OCI-LY7 (cell line): ENCODE measurements at regions not wholly inside any gene's neighbourhood (a gene's known extent, or its start where the extent isn't known, plus 50 kb on each side); places are given as distances from the start of the nearest gene placed in this dataset.

Experiments
- BruUV-seq: library from RNA; stranded (reverse); fragments of 400-500 nt; replicated peaks from 2 replicates; lab custom pipeline; 2021; lab: Mats Ljungman, UMichigan
- CTCF ChIA-PET: fragments of 300-600 bp; sonication (Branson Sonifier 250); formaldehyde crosslinking; loops from one replicate; lab custom pipeline; 2022; ENCODE audit warnings: antibody characterized with exemption; ENCODE audit not compliant: unreplicated experiment; lab: Charles Lee
- POLR2A ChIA-PET: fragments of 300-600 bp; sonication (Branson Sonifier 250); formaldehyde crosslinking; loops from one replicate; lab custom pipeline; 2022; ENCODE audit warnings: antibody characterized with exemption; lab: Charles Lee
- DNase-seq: peaks from one replicate; pipeline ENCODE4 v3.0.0-alpha.2; 2015; ENCODE audit warnings: low spot score
- H2AFZ ChIP-seq: fragments of 200-600 bp; sonication (generic), shearing (Covaris generic); 2 replicates; pipeline ENCODE4 v1.6.1; 2014; ENCODE audit warnings: mild to moderate bottlenecking, antibody characterized with exemption, low read length, moderate library complexity
- H3K27ac ChIP-seq: fragments of 200-600 bp; sonication (generic); 2 replicates; pipeline ENCODE4 v1.5.1; 2014; ENCODE audit warnings: mixed run types, low read depth, mild to moderate bottlenecking, moderate library complexity, low read length, inconsistent platforms; ENCODE audit not compliant: poor library complexity, severe bottlenecking
- H3K36me3 ChIP-seq: fragments of 200-600 bp; sonication (generic); 2 replicates; pipeline ENCODE4 v1.6.1; 2014; ENCODE audit warnings: mild to moderate bottlenecking, antibody characterized with exemption, low read length, moderate library complexity, mixed read lengths; ENCODE audit not compliant: insufficient read depth
- H3K4me1 ChIP-seq: fragments of 200-600 bp; sonication (generic); 2 replicates; pipeline ENCODE4 v1.5.1; 2014; ENCODE audit warnings: mild to moderate bottlenecking, low read length; ENCODE audit not compliant: insufficient read depth, poor library complexity, severe bottlenecking
- H3K4me2 ChIP-seq: fragments of 200-600 bp; sonication (generic); 2 replicates; pipeline ENCODE4 v1.6.1; 2014; ENCODE audit warnings: mild to moderate bottlenecking, low read length
- H3K4me3 ChIP-seq: fragments of 200-600 bp; sonication (generic); 2 replicates; pipeline ENCODE4 v1.5.1; 2014; ENCODE audit warnings: mild to moderate bottlenecking, low read depth, low read length; ENCODE audit not compliant: poor library complexity, severe bottlenecking
- H3K79me2 ChIP-seq: fragments of 200-600 bp; sonication (generic); 2 replicates; pipeline ENCODE4 v1.6.1; 2016; ENCODE audit warnings: low read depth, mild to moderate bottlenecking, low read length, moderate library complexity, mixed read lengths; ENCODE audit not compliant: insufficient read depth
- H3K9me2 ChIP-seq: fragments of 200-600 bp; sonication (generic); 2 replicates; pipeline ENCODE4 v1.6.1; 2016; ENCODE audit warnings: mild to moderate bottlenecking, low read length, mixed read lengths; ENCODE audit not compliant: insufficient read depth
- H3K9me3 ChIP-seq: fragments of 200-600 bp; sonication (generic); 2 replicates; pipeline ENCODE4 v1.6.1; 2014; ENCODE audit warnings: mild to moderate bottlenecking, mixed run types, low read length, mixed read lengths
- H4K20me1 ChIP-seq: fragments of 200-600 bp; sonication (generic); 2 replicates; pipeline ENCODE4 v1.6.1; 2014; ENCODE audit warnings: mild to moderate bottlenecking, antibody characterized with exemption, low read length, moderate library complexity, mixed read lengths; ENCODE audit not compliant: insufficient read depth
- EZH2phosphoT487 ChIP-seq: fragments of 200-600 bp; sonication (generic); IDR thresholded peaks from 2 replicates; pipeline ENCODE4 v1.6.1; 2018; ENCODE audit warnings: low read depth, borderline replicate concordance, mild to moderate bottlenecking, mixed run types, antibody characterized with exemption, low read length, moderate library complexity, mixed read lengths
- intact Hi-C: fragments of 100-400 bp; cut with micrococcal nuclease; formaldehyde crosslinking; loops from one replicate; pipeline ENCODE4 v1.10.0; 2022; ENCODE audit not compliant: unreplicated experiment
- TF ChIP-seq, protein P1 (sequence below): fragments of 200-600 bp; sonication (generic); conservative IDR thresholded peaks from 2 replicates; pipeline ENCODE4 v1.5.1; 2014; ENCODE audit warnings: mild to moderate bottlenecking, antibody characterized with exemption, low read length, moderate library complexity, mixed read lengths

DNA sequence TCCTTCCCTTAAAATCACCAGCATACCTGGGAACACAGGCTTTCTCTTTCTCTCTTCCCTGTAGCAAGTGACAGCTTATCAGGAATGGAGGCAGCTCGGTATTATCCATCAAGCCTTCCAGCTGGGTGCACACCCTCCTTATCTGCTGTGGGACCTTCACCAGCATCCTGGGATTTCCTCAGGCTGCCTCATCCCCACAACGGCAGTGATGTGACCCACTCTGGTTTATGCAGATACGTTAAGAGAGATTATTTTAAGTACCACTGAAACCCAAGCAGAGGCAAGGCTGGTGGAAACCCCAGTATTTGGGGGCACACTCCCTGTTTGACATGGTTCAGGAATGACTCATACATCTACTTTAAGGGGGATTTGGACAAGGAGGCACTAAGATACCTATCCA lies 192.1 kb downstream of the TM9SF2 start:
- Histone ChIP-seq H3K4me1 (no peaks in the 10 kb centered on the region), H3K9me2 (no peaks in the 10 kb centered on the region), H2AFZ (no peak overlapping the region), H3K79me2 (no peaks in the 10 kb centered on the region), H3K36me3 (no peaks in the 10 kb centered on the region), H4K20me1 (no peaks in the 10 kb centered on the region), H3K4me3 (no peak overlapping the region), H3K9me3 (no peaks in the 10 kb centered on the region), H3K4me2 (no peak overlapping the region), H3K27ac (no peak overlapping the region)
- TF ChIP-seq, protein P1, sequence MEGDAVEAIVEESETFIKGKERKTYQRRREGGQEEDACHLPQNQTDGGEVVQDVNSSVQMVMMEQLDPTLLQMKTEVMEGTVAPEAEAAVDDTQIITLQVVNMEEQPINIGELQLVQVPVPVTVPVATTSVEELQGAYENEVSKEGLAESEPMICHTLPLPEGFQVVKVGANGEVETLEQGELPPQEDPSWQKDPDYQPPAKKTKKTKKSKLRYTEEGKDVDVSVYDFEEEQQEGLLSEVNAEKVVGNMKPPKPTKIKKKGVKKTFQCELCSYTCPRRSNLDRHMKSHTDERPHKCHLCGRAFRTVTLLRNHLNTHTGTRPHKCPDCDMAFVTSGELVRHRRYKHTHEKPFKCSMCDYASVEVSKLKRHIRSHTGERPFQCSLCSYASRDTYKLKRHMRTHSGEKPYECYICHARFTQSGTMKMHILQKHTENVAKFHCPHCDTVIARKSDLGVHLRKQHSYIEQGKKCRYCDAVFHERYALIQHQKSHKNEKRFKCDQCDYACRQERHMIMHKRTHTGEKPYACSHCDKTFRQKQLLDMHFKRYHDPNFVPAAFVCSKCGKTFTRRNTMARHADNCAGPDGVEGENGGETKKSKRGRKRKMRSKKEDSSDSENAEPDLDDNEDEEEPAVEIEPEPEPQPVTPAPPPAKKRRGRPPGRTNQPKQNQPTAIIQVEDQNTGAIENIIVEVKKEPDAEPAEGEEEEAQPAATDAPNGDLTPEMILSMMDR = no peak
- no peak for TF ChIP-seq EZH2phosphoT487
- intact Hi-C loops = no loop called here
- POLR2A ChIA-PET = no interaction called here
- BruUV-seq = no TSS peak
- DNase-seq = no peak
- CTCF ChIA-PET = no interaction called here

DNA sequence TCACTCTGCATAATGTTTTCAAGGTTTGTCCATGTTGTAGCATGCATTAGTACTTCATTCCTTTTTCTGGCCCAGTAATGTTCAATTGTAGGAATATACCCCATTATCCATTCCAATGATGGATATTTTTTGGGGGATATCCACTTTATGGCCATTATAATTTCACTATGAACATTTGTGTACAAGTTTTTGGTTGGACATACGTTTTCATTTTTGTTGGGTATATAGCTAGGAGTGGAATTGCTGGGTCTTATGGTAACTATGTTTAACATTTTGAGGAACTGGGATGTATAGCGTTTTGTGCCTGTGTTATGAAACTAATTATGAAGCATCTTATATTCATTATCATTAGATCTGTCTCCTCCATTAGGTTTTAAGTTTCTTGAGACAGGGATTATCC lies 191.6 kb downstream of the TM9SF2 start:
- BruUV-seq = no TSS peak
- Histone ChIP-seq H3K9me3 (no peaks in the 10 kb centered on the region), H3K36me3 (no peaks in the 10 kb centered on the region), H3K27ac (no peak overlapping the region), H2AFZ (no peak overlapping the region), H3K4me3 (no peak overlapping the region), H3K9me2 (no peaks in the 10 kb centered on the region), H4K20me1 (no peaks in the 10 kb centered on the region), H3K79me2 (no peaks in the 10 kb centered on the region), H3K4me2 (no peak overlapping the region), H3K4me1 (no peaks in the 10 kb centered on the region)
- POLR2A ChIA-PET = no interaction called here
- CTCF ChIA-PET = no interaction called here
- intact Hi-C loops = no loop called here
- TF ChIP-seq, protein P1 = no peak
- DNase-seq = no peak

DNA sequence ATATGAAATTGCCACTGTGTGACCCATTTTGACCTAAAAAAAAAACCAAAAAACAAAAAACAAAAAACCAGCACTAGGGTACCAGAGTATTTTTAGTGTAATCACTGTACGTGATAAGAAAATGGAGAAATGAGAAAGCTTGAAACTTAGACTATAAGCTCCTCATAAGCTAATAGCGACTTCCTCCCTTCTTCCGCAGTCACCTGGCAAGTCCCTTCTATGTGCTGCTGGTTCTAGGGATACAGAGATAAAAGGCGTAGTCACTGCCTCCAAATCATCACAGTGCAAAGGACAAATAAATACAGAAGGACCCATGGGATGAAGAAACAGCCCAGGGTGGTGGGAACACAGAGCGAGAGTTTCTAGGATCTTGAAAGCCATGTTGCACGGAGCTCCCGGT lies 190.3 kb downstream of the TM9SF2 start:
- Histone ChIP-seq H3K27ac (no peak overlapping the region), H2AFZ (no peak overlapping the region), H3K9me2 (no peaks in the 10 kb centered on the region), H3K4me2 (no peak overlapping the region), H4K20me1 (no peaks in the 10 kb centered on the region), H3K4me1 (no peaks in the 10 kb centered on the region), H3K79me2 (no peaks in the 10 kb centered on the region), H3K4me3 (no peak overlapping the region), H3K9me3 (no peaks in the 10 kb centered on the region), H3K36me3 (no peaks in the 10 kb centered on the region)
- no peak for DNase-seq
- no TSS peak for BruUV-seq
- intact Hi-C loops = no loop called here
- TF ChIP-seq, protein P1 = no peak
- TF ChIP-seq EZH2phosphoT487 = no peak
- ChIA-PET CTCF (no interaction called here), POLR2A (no interaction called here)
